Astrocyte (in vitro differentiated cells and primary cell): ENCODE measurements at regions not wholly inside any gene's neighbourhood (a gene's known extent, or its start where the extent isn't known, plus 50 kb on each side); places are given as distances from the start of the nearest gene placed in this dataset.
"Not testable (repeated sequence)": the region's sequence is repeated elsewhere in the genome, so short reads cannot be mapped to it uniquely, and the experiment has no call there.

ENCODE experiments used
- DNase-seq: peaks from one replicate; pipeline ENCODE4 v3.0.0-alpha.2; 2010; ENCODE audit warnings: low read depth
- FAIRE-seq: peaks from 2 replicates; lab custom pipeline; 2011; peaks lifted over from hg19 to GRCh38; lab: Jason Lieb, UNC
- H2AFZ ChIP-seq: 2 replicates; pipeline ENCODE4 v1.6.0; 2012; ENCODE audit warnings: low read depth, low read length, inconsistent platforms
- H3K27ac ChIP-seq: 2 replicates; pipeline ENCODE4 v1.5.1; 2011; ENCODE audit warnings: low read depth, low read length, inconsistent platforms
- H3K27me3 ChIP-seq: 2 replicates; pipeline ENCODE4 v1.6.0; 2011; ENCODE audit warnings: low read length, inconsistent platforms; ENCODE audit not compliant: insufficient read depth
- H3K36me3 ChIP-seq: 2 replicates; pipeline ENCODE4 v1.5.1; 2011; ENCODE audit warnings: low read length, inconsistent platforms; ENCODE audit not compliant: insufficient read depth
- H3K4me1 ChIP-seq: 2 replicates; pipeline ENCODE4 v1.5.1; 2011; ENCODE audit warnings: low read length, inconsistent platforms; ENCODE audit not compliant: insufficient read depth
- H3K4me2 ChIP-seq: 2 replicates; pipeline ENCODE4 v1.6.0; 2012; ENCODE audit warnings: low read length, inconsistent platforms
- H3K4me3 ChIP-seq: 2 replicates; pipeline ENCODE4 v1.5.1; 2011; ENCODE audit warnings: low read depth, mild to moderate bottlenecking, low read length, inconsistent platforms; ENCODE audit not compliant: insufficient read depth
- H3K79me2 ChIP-seq: 2 replicates; pipeline ENCODE4 v1.6.0; 2012; ENCODE audit warnings: mild to moderate bottlenecking, low read length, inconsistent platforms; ENCODE audit not compliant: insufficient read depth
- H3K9ac ChIP-seq: 2 replicates; pipeline ENCODE4 v1.6.0; 2012; ENCODE audit warnings: mild to moderate bottlenecking, low read length, inconsistent platforms
- H3K9me3 ChIP-seq: 2 replicates; pipeline ENCODE4 v1.5.1; 2012; ENCODE audit warnings: low read depth, mild to moderate bottlenecking, low read length, inconsistent platforms; ENCODE audit not compliant: insufficient read depth
- H4K20me1 ChIP-seq: 2 replicates; pipeline ENCODE4 v1.6.0; 2012; ENCODE audit warnings: low read length, inconsistent platforms; ENCODE audit not compliant: insufficient read depth
- H3K27ac Mint-ChIP-seq: one replicate; pipeline ENCODE4 v1.8.0; 2021; ENCODE audit warnings: mild to moderate bottlenecking, mixed read lengths; ENCODE audit not compliant: unreplicated experiment
- H3K27me3 Mint-ChIP-seq: one replicate; pipeline ENCODE4 v1.8.0; 2021; ENCODE audit warnings: low read depth, mixed read lengths; ENCODE audit not compliant: unreplicated experiment
- H3K36me3 Mint-ChIP-seq: one replicate; pipeline ENCODE4 v1.8.0; 2021; ENCODE audit warnings: low read depth, mixed read lengths; ENCODE audit not compliant: unreplicated experiment
- H3K4me1 Mint-ChIP-seq: one replicate; pipeline ENCODE4 v1.8.0; 2021; ENCODE audit warnings: low read depth, mixed read lengths; ENCODE audit not compliant: unreplicated experiment
- H3K4me3 Mint-ChIP-seq: one replicate; pipeline ENCODE4 v1.8.0; 2021; ENCODE audit warnings: mild to moderate bottlenecking, moderate library complexity, mixed read lengths; ENCODE audit not compliant: unreplicated experiment
- H3K9me3 Mint-ChIP-seq: one replicate; pipeline ENCODE4 v1.8.0; 2021; ENCODE audit warnings: mild to moderate bottlenecking, mixed read lengths; ENCODE audit not compliant: unreplicated experiment
- EZH2 ChIP-seq: IDR thresholded peaks from 2 replicates; pipeline ENCODE4 v1.6.1; 2012; ENCODE audit warnings: mild to moderate bottlenecking, low read length, inconsistent platforms; ENCODE audit not compliant: insufficient read depth
- TF ChIP-seq, protein P1 (sequence below): IDR thresholded peaks from 2 replicates; pipeline ENCODE4 v1.5.1; 2011; ENCODE audit warnings: low read depth, mild to moderate bottlenecking, inconsistent platforms, low read length, moderate library complexity; ENCODE audit not compliant: insufficient read depth

- DNase-seq = no peak
These were observed 103.1 kb upstream of the RHOBTB1 start for GRCh38 chr10:61047081-61047480.

GRCh38 chr10:61045480-61045879, 101.5 kb upstream of the RHOBTB1 start:
- not testable (repeated sequence) for H4K20me1 ChIP-seq, FAIRE-seq, H3K36me3 ChIP-seq, H3K79me2 ChIP-seq, H3K9me3 Mint-ChIP-seq, H3K36me3 Mint-ChIP-seq, H3K27me3 ChIP-seq, H3K4me2 ChIP-seq, H3K9me3 ChIP-seq, H3K4me1 Mint-ChIP-seq, H3K9ac ChIP-seq, H2AFZ ChIP-seq, DNase-seq, H3K4me3 ChIP-seq, H3K27ac ChIP-seq, H3K27me3 Mint-ChIP-seq, H3K27ac Mint-ChIP-seq, H3K4me1 ChIP-seq, H3K4me3 Mint-ChIP-seq

More at GRCh38 chr10:61047081-61047480, 103.1 kb upstream of the RHOBTB1 start:
- H3K27me3 ChIP-seq = no peaks in the 10 kb centered on the region
- no peak for FAIRE-seq
- no peaks in the 10 kb centered on the region for H3K4me1 ChIP-seq
- no peaks in the 10 kb centered on the region for H3K79me2 ChIP-seq
- TF ChIP-seq EZH2 = no peak
- H3K4me2 ChIP-seq = no peak overlapping the region
- no peak overlapping the region for H3K4me3 ChIP-seq
- H3K9me3 ChIP-seq = no peaks in the 10 kb centered on the region
- H3K4me3 Mint-ChIP-seq = no peak overlapping the region
- H3K9ac ChIP-seq = no peak overlapping the region
- H3K4me1 Mint-ChIP-seq = no peaks in the 10 kb centered on the region
- no peaks in the 10 kb centered on the region for H3K27me3 Mint-ChIP-seq
- no peak overlapping the region for H3K27ac ChIP-seq
- H3K36me3 Mint-ChIP-seq = no peaks in the 10 kb centered on the region
- no peaks in the 10 kb centered on the region for H3K36me3 ChIP-seq
- H2AFZ ChIP-seq = no peak overlapping the region
- peaks cover 2% of the 10 kb centered on the region for H3K9me3 Mint-ChIP-seq
- H4K20me1 ChIP-seq = no peaks in the 10 kb centered on the region
- no peak overlapping the region for H3K27ac Mint-ChIP-seq

DNA sequence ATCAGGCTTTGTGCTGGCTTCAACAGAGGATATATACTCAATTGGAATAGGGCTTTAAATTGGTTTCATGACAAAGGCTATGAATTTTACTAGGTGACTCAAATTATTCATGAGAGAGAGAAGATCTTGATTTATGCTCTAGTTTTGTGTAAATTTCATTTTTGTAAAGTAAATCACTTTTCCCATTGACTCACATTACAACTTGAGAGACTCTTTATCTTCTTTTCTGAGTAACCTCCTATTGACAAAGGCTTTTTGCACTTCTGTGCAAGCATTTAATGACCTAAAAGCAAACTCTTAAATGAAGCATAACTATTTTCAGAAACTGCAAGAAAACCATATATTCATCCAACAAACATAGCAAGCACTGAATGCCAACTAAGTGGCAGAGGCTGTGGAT, 98.5 kb upstream of the RHOBTB1 start:
- H3K27ac ChIP-seq = no peak overlapping the region
- FAIRE-seq (peak; percentile 37), DNase-seq (no peak)
- Mint-ChIP-seq H3K4me3 (no peak overlapping the region), H3K36me3 (peaks cover 5% of the 10 kb centered on the region), H3K9me3 (peaks cover 10% of the 10 kb centered on the region), H3K4me1 (no peaks in the 10 kb centered on the region), H3K27me3 (peaks cover 2% of the 10 kb centered on the region), H3K27ac (no peak overlapping the region)
- H3K4me2 ChIP-seq = no peak overlapping the region
- H3K27me3 ChIP-seq = no peaks in the 10 kb centered on the region
- H3K4me1 ChIP-seq = no peaks in the 10 kb centered on the region
- H3K9me3 ChIP-seq = no peaks in the 10 kb centered on the region
- no peak overlapping the region for H3K4me3 ChIP-seq
- no peaks in the 10 kb centered on the region for H3K36me3 ChIP-seq
- no peak for TF ChIP-seq EZH2
- TF ChIP-seq, protein P1, sequence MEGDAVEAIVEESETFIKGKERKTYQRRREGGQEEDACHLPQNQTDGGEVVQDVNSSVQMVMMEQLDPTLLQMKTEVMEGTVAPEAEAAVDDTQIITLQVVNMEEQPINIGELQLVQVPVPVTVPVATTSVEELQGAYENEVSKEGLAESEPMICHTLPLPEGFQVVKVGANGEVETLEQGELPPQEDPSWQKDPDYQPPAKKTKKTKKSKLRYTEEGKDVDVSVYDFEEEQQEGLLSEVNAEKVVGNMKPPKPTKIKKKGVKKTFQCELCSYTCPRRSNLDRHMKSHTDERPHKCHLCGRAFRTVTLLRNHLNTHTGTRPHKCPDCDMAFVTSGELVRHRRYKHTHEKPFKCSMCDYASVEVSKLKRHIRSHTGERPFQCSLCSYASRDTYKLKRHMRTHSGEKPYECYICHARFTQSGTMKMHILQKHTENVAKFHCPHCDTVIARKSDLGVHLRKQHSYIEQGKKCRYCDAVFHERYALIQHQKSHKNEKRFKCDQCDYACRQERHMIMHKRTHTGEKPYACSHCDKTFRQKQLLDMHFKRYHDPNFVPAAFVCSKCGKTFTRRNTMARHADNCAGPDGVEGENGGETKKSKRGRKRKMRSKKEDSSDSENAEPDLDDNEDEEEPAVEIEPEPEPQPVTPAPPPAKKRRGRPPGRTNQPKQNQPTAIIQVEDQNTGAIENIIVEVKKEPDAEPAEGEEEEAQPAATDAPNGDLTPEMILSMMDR = no peak
- H3K9ac ChIP-seq = no peak overlapping the region
- H3K79me2 ChIP-seq = no peaks in the 10 kb centered on the region
- H2AFZ ChIP-seq = no peak overlapping the region
- H4K20me1 ChIP-seq = no peaks in the 10 kb centered on the region
